ENCODE measurements at regions not wholly inside any gene's neighbourhood (a gene's known extent, or its start where the extent isn't known, plus 50 kb on each side); places are given as distances from the start of the nearest gene placed in this dataset.

DNA sequence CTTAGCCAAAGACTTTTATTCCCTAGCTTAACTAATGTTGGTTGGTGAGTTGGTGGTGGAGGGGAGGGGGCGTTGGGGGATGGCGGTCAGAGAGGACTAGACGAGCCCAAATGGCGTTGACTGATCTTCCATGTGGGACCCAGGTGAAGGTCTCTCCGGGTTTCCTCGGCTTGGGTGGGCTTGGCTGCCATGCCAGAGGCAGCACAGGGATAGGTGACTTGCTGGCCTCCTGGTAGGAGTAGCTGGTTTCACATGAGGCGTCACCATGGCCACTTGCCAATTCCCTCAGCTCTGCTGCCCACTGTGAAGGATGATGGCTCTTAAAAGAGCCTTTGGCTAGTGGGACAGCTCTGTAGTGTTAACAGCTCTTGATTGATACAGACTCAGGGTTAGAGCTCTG is 1337.0 kb upstream of the FAM98A start:
- Histone ChIP-seq H3K79me2 (ENCODE audit: control insufficient read depth, insufficient read depth, low read length) (no peaks in the 10 kb centered on the region), H3K9ac (ENCODE audit: low read length) (no peak overlapping the region), H3K4me3 (ENCODE audit: low read length) (no peak overlapping the region), H2BK5ac (ENCODE audit: low read length) (no peak overlapping the region), H3K79me1 (ENCODE audit: low read length) (no peaks in the 10 kb centered on the region), H3K56ac (ENCODE audit: low read length) (no peak overlapping the region), H3K4ac (ENCODE audit: low read depth, low read length) (no peak overlapping the region), H3K23ac (ENCODE audit: low read length) (no peak overlapping the region), H3K27ac (ENCODE audit: low read depth, low read length) (no peak overlapping the region), H3K18ac (ENCODE audit: low read length) (no peak overlapping the region), H3K36me3 (ENCODE audit: control insufficient read depth, insufficient read depth, low read length) (no peaks in the 10 kb centered on the region), H3K27me3 (ENCODE audit: insufficient read depth, low read length, poor library complexity) (no peaks in the 10 kb centered on the region), H4K5ac (ENCODE audit: low read length) (no peak overlapping the region), H2BK15ac (replicated peaks; ENCODE audit: low read depth) (no peak overlapping the region), H3K4me2 (ENCODE audit: low read length) (no peak overlapping the region), H4K8ac (ENCODE audit: low read depth, low read length) (no peak overlapping the region), H2AK5ac (ENCODE audit: low read length) (no peak overlapping the region), H3K4me1 (ENCODE audit: control insufficient read depth, low read depth, low read length) (no peaks in the 10 kb centered on the region), H2BK120ac (ENCODE audit: low read depth, low read length) (no peak overlapping the region)
- no peak for DNase-seq
- no CpG with 5 or more reads among the region's 7 CpGs for WGBS (ENCODE audit: extremely low coverage, insufficient coverage, low lambda C conversion rate)

DNA sequence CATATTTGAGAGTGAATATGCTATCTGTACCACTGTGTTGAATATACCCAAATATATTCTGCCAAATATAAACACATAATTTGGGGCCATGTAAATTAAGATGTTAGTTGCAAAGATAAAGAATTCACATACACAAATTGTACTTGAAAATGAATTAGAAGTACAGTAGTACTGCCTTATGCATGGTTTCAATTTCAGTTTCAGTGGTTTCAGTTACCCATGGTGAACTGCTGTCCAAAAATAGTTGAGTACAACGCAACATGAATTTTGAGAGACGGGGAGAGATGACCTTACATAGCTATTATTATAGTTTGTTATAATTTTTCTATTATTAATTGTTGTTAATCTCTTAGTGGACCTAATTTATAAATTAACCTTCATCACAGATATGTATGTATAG is 1313.0 kb upstream of the FAM98A start:
- Histone ChIP-seq H2BK15ac (replicated peaks; ENCODE audit: low read depth) (no peak overlapping the region), H4K8ac (ENCODE audit: low read depth, low read length) (no peak overlapping the region), H3K9ac (ENCODE audit: low read length) (no peak overlapping the region), H3K4ac (ENCODE audit: low read depth, low read length) (no peak overlapping the region), H3K79me1 (ENCODE audit: low read length) (no peaks in the 10 kb centered on the region), H3K27ac (ENCODE audit: low read depth, low read length) (no peak overlapping the region), H3K27me3 (ENCODE audit: insufficient read depth, low read length, poor library complexity) (no peaks in the 10 kb centered on the region), H3K4me2 (ENCODE audit: low read length) (no peak overlapping the region), H3K79me2 (ENCODE audit: control insufficient read depth, insufficient read depth, low read length) (no peaks in the 10 kb centered on the region), H3K23ac (ENCODE audit: low read length) (no peak overlapping the region), H3K36me3 (ENCODE audit: control insufficient read depth, insufficient read depth, low read length) (no peaks in the 10 kb centered on the region), H2BK5ac (ENCODE audit: low read length) (no peak overlapping the region), H3K18ac (ENCODE audit: low read length) (no peak overlapping the region), H4K5ac (ENCODE audit: low read length) (no peak overlapping the region), H3K56ac (ENCODE audit: low read length) (no peak overlapping the region), H2AK5ac (ENCODE audit: low read length) (no peak overlapping the region), H3K4me1 (ENCODE audit: control insufficient read depth, low read depth, low read length) (no peaks in the 10 kb centered on the region), H3K4me3 (ENCODE audit: low read length) (no peak overlapping the region), H2BK120ac (ENCODE audit: low read depth, low read length) (no peak overlapping the region)
- no CpG with 5 or more reads among the region's 2 CpGs for WGBS (ENCODE audit: extremely low coverage, insufficient coverage, low lambda C conversion rate)
- DNase-seq: no peak

DNA sequence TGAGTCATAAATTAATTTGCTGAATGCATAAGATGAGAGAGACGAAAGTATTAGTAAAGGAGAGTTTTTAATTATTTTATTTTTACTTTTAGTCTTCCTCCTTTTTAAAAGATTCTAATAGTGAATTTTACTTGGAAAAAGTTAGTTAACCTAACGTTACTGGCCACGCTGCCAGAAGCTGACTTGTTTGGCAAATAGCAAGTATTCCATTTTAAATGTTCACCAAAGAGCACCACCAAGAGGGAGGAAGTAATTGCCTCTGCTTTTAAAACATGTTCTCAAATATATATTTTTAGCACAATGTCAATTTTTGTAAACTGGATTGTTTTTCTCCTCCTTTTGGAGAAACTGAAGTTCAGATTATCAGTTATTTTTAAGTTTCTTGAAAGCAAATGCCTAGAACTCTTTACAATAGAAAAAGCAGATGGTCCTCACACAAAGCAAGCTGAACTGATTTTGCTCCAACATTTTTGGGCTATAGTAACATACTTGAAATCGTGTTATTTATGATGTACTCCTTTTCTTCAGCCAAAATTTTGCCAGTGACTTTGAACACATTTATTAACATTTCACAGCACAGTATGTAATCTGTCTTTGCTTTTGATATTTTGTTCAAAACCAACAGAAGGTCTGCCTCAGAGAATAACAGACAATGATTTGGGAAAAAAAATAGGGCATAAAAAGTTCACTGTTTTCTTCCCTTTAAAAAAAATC is 1311.0 kb upstream of the FAM98A start:
- no peak overlapping the region for H2AK5ac ChIP-seq (ENCODE audit: low read length)
- H3K4me2 ChIP-seq (ENCODE audit: low read length): no peak overlapping the region
- H2BK15ac ChIP-seq (replicated peaks; ENCODE audit: low read depth): no peak overlapping the region
- H3K4me3 ChIP-seq (ENCODE audit: low read length): no peak overlapping the region
- no peak overlapping the region for H3K23ac ChIP-seq (ENCODE audit: low read length)
- no peaks in the 10 kb centered on the region for H3K79me2 ChIP-seq (ENCODE audit: control insufficient read depth, insufficient read depth, low read length)
- H4K5ac ChIP-seq (ENCODE audit: low read length): no peak overlapping the region
- H2BK120ac ChIP-seq (ENCODE audit: low read depth, low read length): no peak overlapping the region
- H3K36me3 ChIP-seq (ENCODE audit: control insufficient read depth, insufficient read depth, low read length): no peaks in the 10 kb centered on the region
- no peak overlapping the region for H3K18ac ChIP-seq (ENCODE audit: low read length)
- no peak overlapping the region for H3K9ac ChIP-seq (ENCODE audit: low read length)
- H3K79me1 ChIP-seq (ENCODE audit: low read length): no peaks in the 10 kb centered on the region
- 100% methylated on average over 1 of the region's 4 CpGs for WGBS (ENCODE audit: extremely low coverage, insufficient coverage, low lambda C conversion rate)
- no peak overlapping the region for H3K27ac ChIP-seq (ENCODE audit: low read depth, low read length)
- no peak overlapping the region for H3K56ac ChIP-seq (ENCODE audit: low read length)
- H2BK5ac ChIP-seq (ENCODE audit: low read length): no peak overlapping the region
- H3K27me3 ChIP-seq (ENCODE audit: insufficient read depth, low read length, poor library complexity): no peaks in the 10 kb centered on the region
- H3K4me1 ChIP-seq (ENCODE audit: control insufficient read depth, low read depth, low read length): no peaks in the 10 kb centered on the region
- H3K4ac ChIP-seq (ENCODE audit: low read depth, low read length): no peak overlapping the region
- DNase-seq: no peak
- H4K8ac ChIP-seq (ENCODE audit: low read depth, low read length): no peak overlapping the region

DNA sequence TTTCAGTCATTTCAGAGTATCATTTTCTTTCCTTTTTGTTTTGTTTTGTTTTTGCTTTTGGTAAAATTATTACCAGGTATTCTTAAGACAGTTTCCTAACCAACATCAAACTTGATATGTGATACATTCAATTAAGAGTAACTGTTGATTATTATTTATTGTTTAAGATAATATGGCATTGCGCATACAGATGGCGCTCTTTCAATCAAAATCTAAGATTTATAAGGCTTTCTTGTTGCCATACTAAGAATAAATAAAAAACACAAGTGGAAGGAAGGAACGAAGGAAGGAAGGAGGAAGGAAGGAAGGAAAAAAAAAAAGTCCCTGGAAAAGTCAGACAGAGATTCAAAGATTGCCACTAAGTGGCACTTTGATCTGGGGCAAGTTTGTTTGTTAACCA is 1308.7 kb upstream of the FAM98A start:
- no peak overlapping the region for H4K8ac ChIP-seq (ENCODE audit: low read depth, low read length)
- no peak overlapping the region for H3K18ac ChIP-seq (ENCODE audit: low read length)
- no peak for DNase-seq

DNA sequence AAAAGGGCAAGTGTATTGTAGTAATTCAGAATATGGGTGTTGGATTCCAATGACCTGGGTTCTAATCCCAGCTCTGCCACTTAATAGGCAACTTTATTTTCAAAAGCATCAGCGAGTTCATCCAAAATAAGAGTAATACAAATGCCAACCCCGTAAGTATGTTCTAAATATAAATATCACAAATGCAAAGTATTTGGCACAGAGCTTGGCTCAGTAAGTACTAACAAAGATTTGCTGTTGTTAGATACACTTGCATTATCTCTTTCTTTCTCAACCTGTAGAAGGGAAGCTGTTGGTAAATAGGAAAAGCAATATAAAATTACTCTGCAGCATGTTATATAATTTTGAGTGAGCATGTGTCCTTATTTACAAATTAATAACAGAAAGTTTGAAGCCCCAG is 1302.6 kb upstream of the FAM98A start:
- Histone ChIP-seq H3K27me3 (ENCODE audit: insufficient read depth, low read length, poor library complexity) (no peaks in the 10 kb centered on the region), H3K36me3 (ENCODE audit: control insufficient read depth, insufficient read depth, low read length) (no peaks in the 10 kb centered on the region), H3K23ac (ENCODE audit: low read length) (no peak overlapping the region), H2BK5ac (ENCODE audit: low read length) (no peak overlapping the region), H3K4me3 (ENCODE audit: low read length) (no peak overlapping the region), H3K56ac (ENCODE audit: low read length) (no peak overlapping the region), H2AK5ac (ENCODE audit: low read length) (no peak overlapping the region), H3K9ac (ENCODE audit: low read length) (no peak overlapping the region), H3K79me1 (ENCODE audit: low read length) (no peaks in the 10 kb centered on the region), H2BK15ac (replicated peaks; ENCODE audit: low read depth) (no peak overlapping the region), H3K18ac (ENCODE audit: low read length) (no peak overlapping the region), H4K5ac (ENCODE audit: low read length) (no peak overlapping the region), H3K4me1 (ENCODE audit: control insufficient read depth, low read depth, low read length) (no peaks in the 10 kb centered on the region), H2BK120ac (ENCODE audit: low read depth, low read length) (no peak overlapping the region), H3K4me2 (ENCODE audit: low read length) (no peak overlapping the region), H3K4ac (ENCODE audit: low read depth, low read length) (no peak overlapping the region), H3K79me2 (ENCODE audit: control insufficient read depth, insufficient read depth, low read length) (no peaks in the 10 kb centered on the region), H3K27ac (ENCODE audit: low read depth, low read length) (no peak overlapping the region), H4K8ac (ENCODE audit: low read depth, low read length) (no peak overlapping the region)
- DNase-seq: no peak
- no CpG with 5 or more reads among the region's 2 CpGs for WGBS (ENCODE audit: extremely low coverage, insufficient coverage, low lambda C conversion rate)

More for the DNA sequence above, 1308.7 kb upstream of the FAM98A start:
- Histone ChIP-seq H2BK15ac (replicated peaks; ENCODE audit: low read depth) (no peak overlapping the region), H2BK5ac (ENCODE audit: low read length) (no peak overlapping the region), H2AK5ac (ENCODE audit: low read length) (no peak overlapping the region), H3K9ac (ENCODE audit: low read length) (no peak overlapping the region), H3K36me3 (ENCODE audit: control insufficient read depth, insufficient read depth, low read length) (no peaks in the 10 kb centered on the region), H3K4me1 (ENCODE audit: control insufficient read depth, low read depth, low read length) (no peaks in the 10 kb centered on the region), H2BK120ac (ENCODE audit: low read depth, low read length) (no peak overlapping the region), H3K23ac (ENCODE audit: low read length) (no peak overlapping the region), H3K4me2 (ENCODE audit: low read length) (no peak overlapping the region), H3K4ac (ENCODE audit: low read depth, low read length) (no peak overlapping the region), H4K5ac (ENCODE audit: low read length) (no peak overlapping the region), H3K56ac (ENCODE audit: low read length) (no peak overlapping the region), H3K27ac (ENCODE audit: low read depth, low read length) (no peak overlapping the region), H3K27me3 (ENCODE audit: insufficient read depth, low read length, poor library complexity) (no peaks in the 10 kb centered on the region), H3K79me1 (ENCODE audit: low read length) (no peaks in the 10 kb centered on the region), H3K4me3 (ENCODE audit: low read length) (no peak overlapping the region), H3K79me2 (ENCODE audit: control insufficient read depth, insufficient read depth, low read length) (no peaks in the 10 kb centered on the region)
- no CpG with 5 or more reads among the region's 3 CpGs for WGBS (ENCODE audit: extremely low coverage, insufficient coverage, low lambda C conversion rate)

GRCh38 chr2:34899079-34899478 is 1300.0 kb upstream of the FAM98A start:
- DNase-seq: no peak
- Histone ChIP-seq H2AK5ac (ENCODE audit: low read length) (no peak overlapping the region), H2BK5ac (ENCODE audit: low read length) (no peak overlapping the region), H4K8ac (ENCODE audit: low read depth, low read length) (no peak overlapping the region), H3K36me3 (ENCODE audit: control insufficient read depth, insufficient read depth, low read length) (no peaks in the 10 kb centered on the region), H3K27me3 (ENCODE audit: insufficient read depth, low read length, poor library complexity) (no peaks in the 10 kb centered on the region), H3K27ac (ENCODE audit: low read depth, low read length) (no peak overlapping the region), H3K18ac (ENCODE audit: low read length) (no peak overlapping the region), H3K56ac (ENCODE audit: low read length) (no peak overlapping the region), H4K5ac (ENCODE audit: low read length) (no peak overlapping the region), H3K4me1 (ENCODE audit: control insufficient read depth, low read depth, low read length) (no peaks in the 10 kb centered on the region), H3K23ac (ENCODE audit: low read length) (no peak overlapping the region), H2BK15ac (replicated peaks; ENCODE audit: low read depth) (no peak overlapping the region), H2BK120ac (ENCODE audit: low read depth, low read length) (no peak overlapping the region), H3K9ac (ENCODE audit: low read length) (no peak overlapping the region), H3K79me2 (ENCODE audit: control insufficient read depth, insufficient read depth, low read length) (no peaks in the 10 kb centered on the region), H3K4me2 (ENCODE audit: low read length) (no peak overlapping the region), H3K79me1 (ENCODE audit: low read length) (no peaks in the 10 kb centered on the region), H3K4ac (ENCODE audit: low read depth, low read length) (no peak overlapping the region), H3K4me3 (ENCODE audit: low read length) (no peak overlapping the region)
